Esophagus squamous epithelium (tissue), 5 donors: ENCODE measurements at regions not wholly inside any gene's neighbourhood (a gene's known extent, or its start where the extent isn't known, plus 50 kb on each side); places are given as distances from the start of the nearest gene placed in this dataset.
A peak's percentile ranks its signal among the peaks of the same experiment; 100 is the strongest.

Experiments used
- DNase-seq: peaks from one replicate; lab custom pipeline; 2025; lab: John Stamatoyannopoulos, UW
- H3K27ac ChIP-seq, 4 donors: fragments of 200-600 bp; sonication (generic); one replicate each; pipeline ENCODE4 v1.5.1; 2016 to 2019; ENCODE audit warnings: mild to moderate bottlenecking in 1 of 4
- H3K27me3 ChIP-seq, 4 donors: fragments of 200-600 bp; sonication (generic); 1 replicate in 3 of 4; 2 replicates in 1 of 4; pipeline versions ENCODE4 v1.5.1 to v1.6.0; 2017 to 2021; ENCODE audit warnings: antibody characterized with exemption in 1 of 4
- H3K36me3 ChIP-seq, 3 donors: fragments of 200-600 bp; sonication (generic); one replicate each; pipeline ENCODE4 v1.5.1; 2016 to 2019
- H3K4me1 ChIP-seq, 3 donors: fragments of 200-600 bp; sonication (generic); one replicate each; pipeline ENCODE4 v1.5.1; 2017 to 2019
- H3K4me3 ChIP-seq, 4 donors: fragments of 200-600 bp; sonication (generic); 1 replicate in 3 of 4; 2 replicates in 1 of 4; pipeline ENCODE4 v1.5.1; 2016 to 2019; ENCODE audit warnings: mild to moderate bottlenecking in 2 of 4, moderate library complexity in 1 of 4
- H3K9me3 ChIP-seq, 3 donors: fragments of 200-600 bp; sonication (generic); one replicate each; pipeline ENCODE4 v1.5.1; 2016 to 2019
- CTCF ChIP-seq, 6 experiments: fragments of 450-650 bp in 4 of 6; fragments of 200-600 bp in 2 of 6; sonication (generic) in 2 of 6; IDR thresholded peaks; one replicate each; pipeline ENCODE4 v1.5.1; 2016 to 2019; ENCODE audit warnings: antibody characterized with exemption in 6 of 6, mild to moderate bottlenecking in 4 of 6, moderate library complexity in 4 of 6
- POLR2A ChIP-seq, 4 donors: fragments of 450-650 bp; IDR thresholded peaks; one replicate each; pipeline ENCODE4 v1.6.1; 2017; ENCODE audit warnings: antibody characterized with exemption in 4 of 4, mild to moderate bottlenecking in 4 of 4, moderate library complexity in 3 of 4
- WGBS, 2 donors: methylation state at CpG; one replicate each; pipeline ENCODE4 v1.1.5; 2018; 5-methylcytosine and 5-hydroxymethylcytosine counted together
- intact Hi-C: fragments of 100-400 bp; cut with DNase I; formaldehyde crosslinking; loops from one replicate; pipeline ENCODE4 v1.15.0; 2022
- donor health status: DM: yes; HTN: yes; CAD: no.

DNA sequence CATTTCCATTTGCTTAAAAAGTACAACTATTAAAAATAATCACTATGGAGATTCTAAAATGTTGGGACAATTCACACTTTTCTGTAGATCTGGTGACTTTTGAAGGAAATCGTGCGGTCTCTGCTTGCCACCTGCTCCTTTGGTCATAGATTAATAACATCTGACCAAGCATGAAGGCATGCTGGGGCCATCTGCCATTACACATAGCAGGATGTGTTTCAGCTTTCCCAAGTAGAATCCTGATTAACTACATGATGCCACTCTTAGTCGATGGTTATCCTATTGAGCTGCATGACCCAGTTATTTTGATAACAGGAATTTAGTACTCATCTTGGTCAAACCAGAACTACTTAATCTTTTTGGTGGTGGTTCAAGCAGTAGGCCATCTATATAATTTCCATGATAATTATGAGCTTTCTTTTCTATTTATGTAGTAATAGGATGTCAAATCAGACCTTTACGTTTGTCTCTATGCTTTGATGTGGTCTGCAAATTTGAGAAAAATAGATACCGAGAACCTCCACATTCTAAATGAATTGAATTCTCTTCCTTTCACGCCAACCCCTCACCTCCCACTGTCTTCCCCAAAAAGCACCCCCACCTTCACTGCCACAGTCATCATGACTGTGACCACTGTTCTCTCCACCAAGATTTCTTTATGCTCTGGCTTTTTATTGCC is 158.1 kb downstream of the DIPK2A start:
- WGBS, 2 donors = 85 to 86% methylated on average over 6 of the region's 6 CpGs
- H3K9me3 ChIP-seq = no peaks in the 10 kb centered on the region
- H3K4me3 ChIP-seq = no peak overlapping the region
- H3K4me1 ChIP-seq = peaks cover 0 to 28% (median 0%) of the 10 kb centered on the region in 3 donors
- H3K27me3 ChIP-seq = no peaks in the 10 kb centered on the region
- TF ChIP-seq POLR2A (IDR thresholded peaks at IDR 0.05) (no peak), CTCF (IDR thresholded peaks at IDR 0.05) (no peak)
- no peak overlapping the region for H3K27ac ChIP-seq
- intact Hi-C loops = no loop called here
- DNase-seq = no peak
- H3K36me3 ChIP-seq = no peaks in the 10 kb centered on the region

- no peak overlapping the region for H3K27ac ChIP-seq
- TF ChIP-seq POLR2A (IDR thresholded peaks at IDR 0.05) (no peak), CTCF (IDR thresholded peaks at IDR 0.05) (no peak)
- WGBS, 2 donors = 87 to 93% methylated on average over 2 of the region's 2 CpGs
- H3K4me1 ChIP-seq = peaks cover 0 to 16% (median 3%) of the 10 kb centered on the region in 3 donors
- no peaks in the 10 kb centered on the region for H3K36me3 ChIP-seq
- H3K4me3 ChIP-seq = no peak overlapping the region
- intact Hi-C loops = no loop called here
- H3K9me3 ChIP-seq = peaks cover 0 to 4% (median 0%) of the 10 kb centered on the region in 3 donors
- no peak for DNase-seq
- no peaks in the 10 kb centered on the region for H3K27me3 ChIP-seq
These were observed 169.5 kb downstream of the DIPK2A start for GRCh38 chr3:144141074-144141473.

DNA sequence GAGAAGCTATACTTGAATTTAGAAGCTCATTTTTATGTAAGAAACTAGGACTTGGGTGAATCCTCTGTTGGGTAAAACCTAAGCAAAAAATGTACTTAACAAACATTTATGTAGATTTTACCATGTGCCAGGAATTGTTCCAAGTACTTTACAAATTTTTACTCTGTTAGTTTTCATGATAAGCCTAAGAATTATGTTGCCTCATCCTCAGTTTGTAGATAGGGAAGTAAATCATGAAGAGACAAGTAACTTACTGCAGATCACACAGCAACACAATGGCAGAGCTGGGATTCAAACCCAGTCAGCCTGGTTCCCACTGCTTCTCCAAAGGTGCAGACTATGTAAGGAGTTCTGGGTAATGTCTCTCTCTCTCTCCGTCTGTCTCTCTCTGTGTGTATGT is 169.9 kb downstream of the DIPK2A start:
- Histone ChIP-seq H3K4me3 (no peak overlapping the region), H3K27ac (no peak overlapping the region), H3K9me3 (peaks cover 0 to 4% (median 0%) of the 10 kb centered on the region in 3 donors), H3K27me3 (no peaks in the 10 kb centered on the region), H3K4me1 (peaks cover 0 to 16% (median 3%) of the 10 kb centered on the region in 3 donors), H3K36me3 (no peaks in the 10 kb centered on the region)
- DNase-seq = no peak
- TF ChIP-seq POLR2A (IDR thresholded peaks at IDR 0.05) (no peak), CTCF (IDR thresholded peaks at IDR 0.05) (no peak)
- whole genome bisulfite sequencing, 2 donors = 67 to 79% methylated on average over 1 of the region's 1 CpG
- intact Hi-C loops = no loop called here

GRCh38 chr3:144142151-144142840 is 170.7 kb downstream of the DIPK2A start:
- Histone ChIP-seq H3K36me3 (no peaks in the 10 kb centered on the region), H3K27me3 (no peaks in the 10 kb centered on the region), H3K27ac (peak overlapping the region in 2 of 4 donors; percentile 14 to 23), H3K4me1 (peaks cover 0 to 16% (median 3%) of the 10 kb centered on the region in 3 donors), H3K9me3 (peaks cover 0 to 3% (median 0%) of the 10 kb centered on the region in 3 donors), H3K4me3 (no peak overlapping the region)
- DNase-seq = no peak
- no peak for TF ChIP-seq CTCF (IDR thresholded peaks at IDR 0.05)
- no peak for TF ChIP-seq POLR2A (IDR thresholded peaks at IDR 0.05)
- WGBS, 2 donors = 17 to 26% methylated on average over 4 to 5 of the region's 5 CpGs
- intact Hi-C loops = no loop called here

- H3K27me3 ChIP-seq = no peaks in the 10 kb centered on the region
These were observed 176.7 kb downstream of the DIPK2A start for GRCh38 chr3:144148356-144148755.

More at GRCh38 chr3:144148356-144148755, 176.7 kb downstream of the DIPK2A start:
- 92 to 95% methylated on average over 2 of the region's 2 CpGs for WGBS, 2 donors
- no peaks in the 10 kb centered on the region for H3K36me3 ChIP-seq
- peaks cover 0 to 10% (median 0%) of the 10 kb centered on the region in 3 donors for H3K4me1 ChIP-seq
- intact Hi-C loops = no loop called here
- no peak for DNase-seq
- no peak overlapping the region for H3K27ac ChIP-seq
- no peaks in the 10 kb centered on the region for H3K9me3 ChIP-seq
- H3K4me3 ChIP-seq = no peak overlapping the region
- TF ChIP-seq CTCF (IDR thresholded peaks at IDR 0.05) (no peak), POLR2A (IDR thresholded peaks at IDR 0.05) (no peak)
